PC-3 (cell line): ENCODE measurements at regions not wholly inside any gene's neighbourhood (a gene's known extent, or its start where the extent isn't known, plus 50 kb on each side); places are given as distances from the start of the nearest gene placed in this dataset.

ENCODE experiments used
- ATAC-seq: fragments of 200-7000 bp; cut with Tn5 transposase; 2 replicates; pipeline ENCODE4 v1.9.1; 2020; ENCODE audit warnings: mild to moderate bottlenecking, moderate library complexity
- BruUV-seq: library from RNA; stranded (reverse); fragments of 400-500 nt; replicated peaks from 2 replicates; lab custom pipeline; 2021; lab: Mats Ljungman, UMichigan
- CTCF ChIA-PET: fragments of 300-600 bp; sonication (Branson Sonifier 250); formaldehyde crosslinking; loops from one replicate; lab custom pipeline; 2022; ENCODE audit warnings: antibody characterized with exemption; lab: Charles Lee
- POLR2A ChIA-PET: fragments of 300-600 bp; sonication (Branson Sonifier 250); formaldehyde crosslinking; loops from one replicate; lab custom pipeline; 2022; ENCODE audit warnings: antibody characterized with exemption; ENCODE audit not compliant: unreplicated experiment; lab: Charles Lee
- DNase-seq: peaks from one replicate; pipeline ENCODE4 v3.0.0-alpha.2; 2015
- H2AFZ ChIP-seq: fragments of 300-600 bp; sonication (generic); 2 replicates; pipeline ENCODE4 v1.6.0; 2016; ENCODE audit warnings: antibody characterized with exemption, low read length
- H3F3A ChIP-seq: fragments of 300-600 bp; sonication (generic); one replicate; pipeline ENCODE4 v1.6.0; 2017; ENCODE audit warnings: antibody characterized with exemption, low read length, control low read depth, mild to moderate bottlenecking; ENCODE audit not compliant: unreplicated experiment
- H3K27ac ChIP-seq: fragments of 300-600 bp; sonication (generic); 2 replicates; pipeline ENCODE4 v1.5.1; 2016; ENCODE audit warnings: mild to moderate bottlenecking, low read length
- H3K27me3 ChIP-seq: fragments of 300-600 bp; sonication (generic); 2 replicates; pipeline ENCODE4 v1.6.1; 2016; ENCODE audit warnings: low read length, mixed read lengths
- H3K36me3 ChIP-seq: fragments of 300-600 bp; sonication (generic); 2 replicates; pipeline ENCODE4 v1.6.1; 2016; ENCODE audit warnings: low read depth, mixed run types, low read length, mixed read lengths
- H3K4me1 ChIP-seq: fragments of 300-600 bp; sonication (generic); 2 replicates; pipeline ENCODE4 v1.5.1; 2016; ENCODE audit warnings: low read length; ENCODE audit not compliant: insufficient read depth
- H3K4me2 ChIP-seq: fragments of 300-600 bp; sonication (generic); 2 replicates; pipeline ENCODE4 v1.6.0; 2016; ENCODE audit warnings: low read length
- H3K4me3 ChIP-seq: fragments of 300-600 bp; sonication (generic); 2 replicates; pipeline ENCODE4 v1.5.1; 2016; ENCODE audit warnings: mild to moderate bottlenecking, low read length, mixed read lengths
- H3K79me2 ChIP-seq: fragments of 300-600 bp; sonication (generic); 2 replicates; pipeline ENCODE4 v1.6.1; 2017; ENCODE audit warnings: low read length, mixed read lengths
- H3K9ac ChIP-seq: fragments of 300-600 bp; sonication (generic); 2 replicates; pipeline ENCODE4 v1.6.0; 2016; ENCODE audit warnings: mild to moderate bottlenecking, low read length
- H3K9me2 ChIP-seq: fragments of 300-600 bp; sonication (generic); replicated peaks from 2 replicates; pipeline ENCODE4 v1.6.1; 2016; ENCODE audit warnings: mixed run types, low read length, mixed read lengths
- H3K9me3 ChIP-seq: fragments of 300-600 bp; sonication (generic); 2 replicates; pipeline ENCODE4 v1.6.1; 2016; ENCODE audit warnings: low read length, mixed read lengths
- H4K20me1 ChIP-seq: fragments of 300-600 bp; sonication (generic); 2 replicates; pipeline ENCODE4 v1.6.1; 2016; ENCODE audit warnings: low read length, mixed read lengths
- CTCF ChIP-seq: fragments of 300-600 bp; sonication (generic); conservative IDR thresholded peaks from 2 replicates; pipeline ENCODE4 v1.5.1; 2017; ENCODE audit warnings: antibody characterized with exemption, low read depth, mild to moderate bottlenecking, low read length
- EZH2 ChIP-seq: fragments of 300-600 bp; sonication (generic); IDR thresholded peaks from one replicate; pipeline ENCODE4 v1.6.1; 2017; ENCODE audit warnings: antibody characterized with exemption, mild to moderate bottlenecking, low read length; ENCODE audit not compliant: unreplicated experiment
- EZH2phosphoT487 ChIP-seq: fragments of 300-600 bp; sonication (generic); IDR thresholded peaks from 2 replicates; pipeline ENCODE4 v1.6.1; 2018; ENCODE audit warnings: mild to moderate bottlenecking, antibody characterized with exemption, low read length, borderline replicate concordance
- intact Hi-C: fragments of 100-400 bp; cut with micrococcal nuclease; formaldehyde crosslinking; loops from 2 replicates; pipeline ENCODE4 v1.9.0; 2023

- no peak overlapping the region for H3K4me3 ChIP-seq
- intact Hi-C loops = no loop called here
- no peaks in the 10 kb centered on the region for H3K9me2 ChIP-seq
- H3K27ac ChIP-seq = no peak overlapping the region
- no peaks in the 10 kb centered on the region for H3K4me1 ChIP-seq
- no peak overlapping the region for H2AFZ ChIP-seq
- CTCF ChIA-PET = no interaction called here
- H4K20me1 ChIP-seq = no peaks in the 10 kb centered on the region
- POLR2A ChIA-PET = no interaction called here
- H3K27me3 ChIP-seq = no peaks in the 10 kb centered on the region
- H3K9me3 ChIP-seq = no peaks in the 10 kb centered on the region
- no peaks in the 10 kb centered on the region for H3F3A ChIP-seq
- no peaks in the 10 kb centered on the region for H3K79me2 ChIP-seq
- TF ChIP-seq CTCF = no peak
- TF ChIP-seq EZH2phosphoT487 = no peak
- no peak for TF ChIP-seq EZH2
- no peaks in the 10 kb centered on the region for H3K36me3 ChIP-seq
- no peak for ATAC-seq
- BruUV-seq = no TSS peak
- no peak for DNase-seq
- no peak overlapping the region for H3K9ac ChIP-seq
- no peak overlapping the region for H3K4me2 ChIP-seq
Observed at GRCh38 chr10:111200505-111201186, 123.8 kb downstream of the ADRA2A start.

GRCh38 chr10:111203615-111204014 is 126.8 kb downstream of the ADRA2A start:
- DNase-seq (no peak), ATAC-seq (no peak)
- Histone ChIP-seq H3K9me2 (no peaks in the 10 kb centered on the region), H3K27me3 (no peaks in the 10 kb centered on the region), H3K4me3 (no peak overlapping the region), H3K4me1 (no peaks in the 10 kb centered on the region), H3K36me3 (no peaks in the 10 kb centered on the region), H3F3A (no peaks in the 10 kb centered on the region), H3K9me3 (no peaks in the 10 kb centered on the region), H3K9ac (no peak overlapping the region), H3K79me2 (no peaks in the 10 kb centered on the region), H3K27ac (no peak overlapping the region), H2AFZ (no peak overlapping the region), H3K4me2 (no peak overlapping the region), H4K20me1 (no peaks in the 10 kb centered on the region)
- intact Hi-C loops = no loop called here
- TF ChIP-seq EZH2 (no peak), CTCF (no peak), EZH2phosphoT487 (no peak)
- ChIA-PET POLR2A (no interaction called here), CTCF (no interaction called here)
- BruUV-seq = no TSS peak

GRCh38 chr10:111204838-111205237 is 128.0 kb downstream of the ADRA2A start:
- no peak overlapping the region for H3K9ac ChIP-seq
- intact Hi-C loops = no loop called here
- BruUV-seq = no TSS peak
- H3K36me3 ChIP-seq = no peaks in the 10 kb centered on the region
- no peaks in the 10 kb centered on the region for H3K9me3 ChIP-seq
- H3K4me2 ChIP-seq = no peak overlapping the region
- no peaks in the 10 kb centered on the region for H3K9me2 ChIP-seq
- no peak overlapping the region for H3K27ac ChIP-seq
- H3K79me2 ChIP-seq = no peaks in the 10 kb centered on the region
- H3F3A ChIP-seq = no peaks in the 10 kb centered on the region
- no peak overlapping the region for H3K4me3 ChIP-seq
- no peak overlapping the region for H2AFZ ChIP-seq
- no peaks in the 10 kb centered on the region for H3K27me3 ChIP-seq
- no peaks in the 10 kb centered on the region for H4K20me1 ChIP-seq
- ChIA-PET POLR2A (no interaction called here), CTCF (no interaction called here)
- TF ChIP-seq EZH2 (no peak), EZH2phosphoT487 (no peak), CTCF (no peak)
- DNase-seq (no peak), ATAC-seq (no peak)
- H3K4me1 ChIP-seq = no peaks in the 10 kb centered on the region
